ENCODE measurements at regions not wholly inside any gene's neighbourhood (a gene's known extent, or its start where the extent isn't known, plus 50 kb on each side); places are given as distances from the start of the nearest gene placed in this dataset.
A peak's percentile ranks its signal among the peaks of the same experiment; 100 is the strongest.

DNA sequence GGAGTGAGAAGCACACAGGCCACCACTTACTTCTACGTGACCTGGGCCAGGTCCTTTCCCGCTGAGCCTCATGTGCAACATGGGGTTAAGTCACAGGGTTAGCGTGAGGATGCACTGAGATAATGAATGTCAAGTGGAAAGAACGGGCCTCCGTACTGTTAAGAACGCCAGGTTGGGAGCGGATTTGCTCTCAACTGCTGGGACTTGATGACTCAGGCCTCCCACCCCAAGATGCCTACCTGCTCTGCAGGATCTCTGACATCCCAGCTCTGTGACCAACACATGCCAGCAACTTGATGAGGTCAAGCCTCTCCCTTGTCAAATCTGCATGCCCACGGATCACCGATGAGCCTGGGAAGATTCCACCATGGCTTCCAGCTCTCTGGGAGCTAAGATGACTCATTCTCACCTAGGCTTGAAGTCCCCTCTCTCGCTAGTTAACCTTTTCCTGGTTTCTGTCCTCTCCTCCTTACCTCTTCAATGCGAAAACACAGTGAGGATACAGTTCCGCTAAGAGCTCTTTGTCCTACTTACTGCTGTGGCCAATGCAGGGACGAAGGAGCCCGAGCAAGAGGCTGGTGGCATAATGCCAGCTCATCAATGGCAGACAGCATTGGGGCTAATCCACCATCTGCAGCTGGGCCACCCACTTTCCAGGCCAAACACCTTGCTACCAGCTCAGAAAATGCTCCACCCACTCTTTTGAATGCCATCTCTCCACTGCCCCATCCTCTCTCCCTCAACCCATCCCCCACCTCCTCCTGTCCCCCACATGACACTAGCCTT is 67.6 kb downstream of the PJA1 start:
- 78% methylated on average over 14 of the region's 14 CpGs for WGBS
- Histone ChIP-seq H3K27me3 (ENCODE audit: control insufficient read depth, insufficient read depth) (no peaks in the 10 kb centered on the region), H3K4me3 (ENCODE audit: low read length) (no peak overlapping the region), H3K9me3 (ENCODE audit: control insufficient read depth, low read length) (no peaks in the 10 kb centered on the region), H3K4me1 (ENCODE audit: control insufficient read depth, insufficient read depth, low read length) (peaks cover 2% of the 10 kb centered on the region), H3K27ac (ENCODE audit: low read length) (no peak overlapping the region)
- DNase-seq (no peak), ATAC-seq (no peak)
- intact Hi-C loops (cut with DNase I), result loop anchor here in 2 of 4 donors (10.0 kb wide), 2 partner anchors 97 to 127 kb away; no protein-coding TSS in a partner anchor

GRCh38 chrX:69096963-69097362 is 68.3 kb downstream of the PJA1 start:
- no peak for DNase-seq
- no peak for ATAC-seq
- 76% methylated on average over 7 of the region's 7 CpGs for WGBS
- Histone ChIP-seq H3K27ac (ENCODE audit: low read length) (no peak overlapping the region), H3K27me3 (ENCODE audit: control insufficient read depth, insufficient read depth) (no peaks in the 10 kb centered on the region), H3K4me3 (ENCODE audit: low read length) (no peak overlapping the region), H3K4me1 (ENCODE audit: control insufficient read depth, insufficient read depth, low read length) (peaks cover 2% of the 10 kb centered on the region), H3K9me3 (ENCODE audit: control insufficient read depth, low read length) (no peaks in the 10 kb centered on the region)
- intact Hi-C loops (cut with DNase I), result loop anchor here in 2 of 4 donors (10.0 kb wide), 2 partner anchors 98 to 128 kb away; no protein-coding TSS in a partner anchor

GRCh38 chrX:69094977-69095669 is 70.1 kb downstream of the PJA1 start:
- intact Hi-C loops (cut with DNase I), result loop anchor here in 2 of 4 donors (10.0 kb wide), 2 partner anchors 100 to 130 kb away; no protein-coding TSS in a partner anchor
- H3K27ac ChIP-seq (ENCODE audit: low read length), result no peak overlapping the region
- no peak for DNase-seq
- H3K9me3 ChIP-seq (ENCODE audit: control insufficient read depth, low read length), result no peaks in the 10 kb centered on the region
- WGBS, result 62% methylated on average over 3 of the region's 3 CpGs
- H3K4me3 ChIP-seq (ENCODE audit: low read length), result no peak overlapping the region
- H3K4me1 ChIP-seq (ENCODE audit: control insufficient read depth, insufficient read depth, low read length), result peaks cover 2% of the 10 kb centered on the region
- no peaks in the 10 kb centered on the region for H3K27me3 ChIP-seq (ENCODE audit: control insufficient read depth, insufficient read depth)
- ATAC-seq, result no peak

- intact Hi-C loops (cut with DNase I), result loop anchor here in 2 of 4 donors (10.0 kb wide), 2 partner anchors 101 to 131 kb away; no protein-coding TSS in a partner anchor
- peak; percentile 56 for ATAC-seq
- peak in 2 of 3 donors; percentile 34 to 63 for DNase-seq
Measured at GRCh38 chrX:69093960-69094871, 71.0 kb downstream of the PJA1 start.

GRCh38 chrX:69090022-69090421 is 75.2 kb downstream of the PJA1 start:
- no peak overlapping the region for H3K27ac ChIP-seq (ENCODE audit: low read length)
- H3K4me1 ChIP-seq (ENCODE audit: control insufficient read depth, insufficient read depth, low read length), result peaks cover 2% of the 10 kb centered on the region
- no peak overlapping the region for H3K4me3 ChIP-seq (ENCODE audit: low read length)
- intact Hi-C loops (cut with DNase I), result loop anchor here in 2 of 4 donors (10.0 kb wide), 2 partner anchors 105 to 135 kb away; no protein-coding TSS in a partner anchor
- H3K27me3 ChIP-seq (ENCODE audit: control insufficient read depth, insufficient read depth), result no peaks in the 10 kb centered on the region
- DNase-seq, result no peak
- no peak for ATAC-seq
- H3K9me3 ChIP-seq (ENCODE audit: control insufficient read depth, low read length), result no peaks in the 10 kb centered on the region

More at GRCh38 chrX:69093960-69094871, 71.0 kb downstream of the PJA1 start:
- Histone ChIP-seq H3K4me3 (ENCODE audit: low read length) (no peak overlapping the region), H3K9me3 (ENCODE audit: control insufficient read depth, low read length) (no peaks in the 10 kb centered on the region), H3K27me3 (ENCODE audit: control insufficient read depth, insufficient read depth) (no peaks in the 10 kb centered on the region), H3K4me1 (ENCODE audit: control insufficient read depth, insufficient read depth, low read length) (peaks cover 2% of the 10 kb centered on the region), H3K27ac (ENCODE audit: low read length) (no peak overlapping the region)
- WGBS, result 60% methylated on average over 19 of the region's 19 CpGs

DNA sequence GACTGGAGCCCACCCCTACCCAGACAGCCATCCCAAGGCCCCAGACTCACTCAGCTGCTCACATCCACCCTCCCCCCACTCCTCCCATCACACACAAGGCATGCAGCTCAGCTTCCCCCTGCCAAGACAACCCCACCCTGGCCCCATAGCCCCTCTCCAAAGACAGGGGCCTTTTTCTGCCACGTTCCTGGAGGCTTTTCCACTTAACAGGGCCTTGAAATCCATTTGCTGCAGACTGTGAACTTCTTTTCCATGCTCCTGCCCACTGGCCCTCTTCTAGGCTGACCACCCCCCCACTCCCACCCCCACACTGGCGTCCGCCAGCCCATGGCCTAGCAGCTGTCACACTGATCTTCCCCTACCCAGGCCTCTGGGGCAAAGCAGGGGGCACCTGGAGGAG is 76.0 kb downstream of the PJA1 start:
- 87% methylated on average over 3 of the region's 3 CpGs for WGBS
- DNase-seq (no peak), ATAC-seq (no peak)
- intact Hi-C loops (cut with DNase I), result no loop called here
- Histone ChIP-seq H3K9me3 (ENCODE audit: control insufficient read depth, low read length) (no peaks in the 10 kb centered on the region), H3K4me1 (ENCODE audit: control insufficient read depth, insufficient read depth, low read length) (no peaks in the 10 kb centered on the region), H3K4me3 (ENCODE audit: low read length) (no peak overlapping the region), H3K27me3 (ENCODE audit: control insufficient read depth, insufficient read depth) (no peaks in the 10 kb centered on the region), H3K27ac (ENCODE audit: low read length) (no peak overlapping the region)

GRCh38 chrX:69088171-69088938 is 76.9 kb downstream of the PJA1 start:
- no peak overlapping the region for H3K4me3 ChIP-seq (ENCODE audit: low read length)
- ATAC-seq (no peak), DNase-seq (no peak)
- intact Hi-C loops (cut with DNase I), result no loop called here
- H3K9me3 ChIP-seq (ENCODE audit: control insufficient read depth, low read length), result no peaks in the 10 kb centered on the region
- H3K27me3 ChIP-seq (ENCODE audit: control insufficient read depth, insufficient read depth), result no peaks in the 10 kb centered on the region
- H3K27ac ChIP-seq (ENCODE audit: low read length), result no peak overlapping the region
- 53% methylated on average over 12 of the region's 12 CpGs for WGBS
- H3K4me1 ChIP-seq (ENCODE audit: control insufficient read depth, insufficient read depth, low read length), result peaks cover 1% of the 10 kb centered on the region

DNA sequence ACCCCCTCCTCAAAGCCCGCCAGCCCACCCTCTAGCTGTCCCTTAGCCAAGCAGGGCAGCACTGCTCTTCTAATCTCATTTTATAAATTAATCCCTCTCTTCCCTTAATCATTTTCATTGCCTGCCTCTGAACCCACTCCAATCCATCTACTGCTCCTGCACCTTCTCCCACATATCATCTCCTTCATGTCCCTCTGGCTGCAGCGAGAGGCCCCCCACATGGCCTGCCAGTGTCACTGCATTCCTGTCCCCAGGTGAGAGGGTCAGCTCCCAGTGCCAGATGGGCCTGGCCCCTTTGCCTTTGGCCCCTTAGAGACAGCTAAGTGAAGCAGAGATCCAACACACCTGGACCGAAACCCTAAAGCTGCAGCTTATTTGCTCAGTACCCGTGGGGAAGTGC is 79.4 kb downstream of the PJA1 start:
- ATAC-seq, result no peak

DNA sequence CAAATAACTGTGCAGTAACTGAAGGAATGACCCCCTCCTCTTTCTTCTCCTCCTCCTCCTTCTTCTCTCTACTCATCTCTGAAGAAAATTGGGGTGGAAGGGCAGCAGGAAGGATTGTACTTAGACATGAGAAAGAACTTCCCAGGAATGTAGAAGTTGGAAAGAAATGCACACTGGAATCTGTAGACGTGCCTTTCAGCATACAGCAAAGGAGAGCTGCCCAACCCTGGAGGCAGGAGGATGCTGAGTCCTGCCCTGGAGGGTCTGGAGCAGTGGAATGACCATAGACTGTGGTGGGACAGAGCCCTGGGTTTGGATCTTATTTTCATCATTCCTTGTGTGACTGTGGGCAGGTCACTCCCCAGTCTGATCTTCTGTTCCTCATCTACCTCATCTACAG is 80.1 kb downstream of the PJA1 start:
- ATAC-seq, result no peak
- no peak overlapping the region for H3K27ac ChIP-seq (ENCODE audit: low read length)
- no peaks in the 10 kb centered on the region for H3K9me3 ChIP-seq (ENCODE audit: control insufficient read depth, low read length)
- peaks cover 3% of the 10 kb centered on the region for H3K4me1 ChIP-seq (ENCODE audit: control insufficient read depth, insufficient read depth, low read length)
- no peaks in the 10 kb centered on the region for H3K27me3 ChIP-seq (ENCODE audit: control insufficient read depth, insufficient read depth)
- H3K4me3 ChIP-seq (ENCODE audit: low read length), result no peak overlapping the region
- intact Hi-C loops (cut with DNase I), result no loop called here
- WGBS, result 60% methylated on average over 1 of the region's 1 CpG
- DNase-seq, result no peak

More for the DNA sequence above, 79.4 kb downstream of the PJA1 start:
- no peak overlapping the region for H3K4me3 ChIP-seq (ENCODE audit: low read length)
- no peaks in the 10 kb centered on the region for H3K9me3 ChIP-seq (ENCODE audit: control insufficient read depth, low read length)
- H3K27ac ChIP-seq (ENCODE audit: low read length), result no peak overlapping the region
- intact Hi-C loops (cut with DNase I), result no loop called here
- no peak for DNase-seq
- peaks cover 3% of the 10 kb centered on the region for H3K4me1 ChIP-seq (ENCODE audit: control insufficient read depth, insufficient read depth, low read length)
- H3K27me3 ChIP-seq (ENCODE audit: control insufficient read depth, insufficient read depth), result no peaks in the 10 kb centered on the region
- 87% methylated on average over 4 of the region's 4 CpGs for WGBS

DNA sequence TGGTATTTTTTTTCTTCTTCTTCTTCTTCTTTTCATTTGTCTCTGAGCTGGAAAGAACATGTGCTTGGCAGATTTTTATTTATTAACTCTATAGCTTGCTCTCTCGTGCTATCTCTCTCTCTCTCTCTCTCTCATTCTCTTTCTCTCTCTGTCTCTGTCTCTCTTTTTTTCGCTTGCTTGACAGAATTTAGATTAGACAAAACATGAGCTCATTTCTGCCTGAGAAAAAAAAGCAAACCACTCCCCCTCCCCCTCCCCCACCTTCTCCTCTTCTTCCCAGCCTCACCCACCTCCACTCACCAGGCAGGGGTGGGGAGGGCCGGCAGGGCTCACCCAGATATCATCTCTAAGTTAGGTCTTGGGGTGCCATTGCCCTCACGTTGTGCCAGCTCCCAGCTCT is 81.5 kb downstream of the PJA1 start:
- Histone ChIP-seq H3K27ac (ENCODE audit: low read length) (no peak overlapping the region), H3K9me3 (ENCODE audit: control insufficient read depth, low read length) (no peaks in the 10 kb centered on the region), H3K27me3 (ENCODE audit: control insufficient read depth, insufficient read depth) (no peaks in the 10 kb centered on the region), H3K4me3 (ENCODE audit: low read length) (no peak overlapping the region), H3K4me1 (ENCODE audit: control insufficient read depth, insufficient read depth, low read length) (peaks cover 3% of the 10 kb centered on the region)
- 79% methylated on average over 4 of the region's 4 CpGs for WGBS
- DNase-seq, result no peak
- no peak for ATAC-seq
- intact Hi-C loops (cut with DNase I), result no loop called here

Data from right cardiac atrium (tissue), 5 donors.